NCI-H1105 treated with DMSO at 0.1 percent for 48 hours (cell line): ENCODE measurements at regions not wholly inside any gene's neighbourhood (a gene's known extent, or its start where the extent isn't known, plus 50 kb on each side); places are given as distances from the start of the nearest gene placed in this dataset.

Experiments
- DNase-seq: peaks from one replicate; lab custom pipeline; 2025; lab: John Stamatoyannopoulos, UW

DNA sequence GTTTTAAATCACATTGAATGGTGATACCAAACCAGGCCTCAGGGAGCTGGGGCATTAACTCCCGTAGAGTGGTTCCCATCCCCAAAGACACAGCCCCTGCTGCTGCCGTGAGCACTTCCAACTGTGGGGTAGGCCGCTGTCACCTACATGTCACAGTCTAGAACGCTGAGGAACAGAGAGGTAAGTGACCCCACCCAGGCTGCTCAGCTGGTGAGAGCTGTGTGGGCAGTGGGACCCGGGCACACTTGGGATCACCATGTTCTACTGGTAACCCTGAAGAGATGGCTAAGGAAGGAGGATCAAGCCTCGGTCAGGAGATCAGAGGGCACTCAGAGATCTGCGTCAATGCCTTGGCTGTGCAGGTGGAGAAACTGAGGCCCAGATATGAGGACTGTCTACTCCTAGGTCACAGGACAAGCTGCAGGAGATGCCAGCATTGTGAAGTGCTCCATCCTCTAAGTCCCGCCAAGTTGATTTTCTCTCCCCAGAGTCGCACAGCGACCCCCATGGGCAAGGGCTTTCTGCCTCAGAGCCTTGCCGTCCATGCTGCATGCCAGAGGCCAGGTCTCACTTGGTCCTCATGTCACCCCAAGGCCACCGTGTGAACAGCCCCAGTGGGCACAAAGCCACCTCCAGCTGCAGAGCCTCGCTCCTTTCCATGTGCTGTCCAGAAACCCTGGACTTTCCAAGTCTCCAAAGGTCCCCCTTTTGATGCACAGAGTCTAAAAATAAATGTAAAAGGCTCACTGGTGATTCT lies 144.2 kb upstream of the OTOS start:
- no peak for DNase-seq

DNA sequence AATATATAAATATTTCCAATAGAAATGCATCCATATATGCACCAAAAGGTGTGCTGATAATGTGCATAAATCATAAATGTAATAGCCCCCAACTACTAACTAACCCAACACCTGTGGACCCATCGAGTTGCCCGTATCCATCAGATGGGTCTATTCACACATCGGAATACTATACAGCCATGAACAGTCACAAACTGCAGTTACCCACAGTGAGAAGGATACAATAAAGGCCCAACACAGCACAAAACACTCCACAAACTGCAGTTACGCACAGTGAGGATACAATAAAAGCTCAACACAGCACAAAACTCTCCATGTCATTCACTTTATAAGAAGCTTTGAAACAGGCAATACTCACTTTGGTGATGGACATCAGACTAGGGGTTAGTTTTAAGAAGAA lies 145.3 kb upstream of the OTOS start:
- no peak for DNase-seq

DNA sequence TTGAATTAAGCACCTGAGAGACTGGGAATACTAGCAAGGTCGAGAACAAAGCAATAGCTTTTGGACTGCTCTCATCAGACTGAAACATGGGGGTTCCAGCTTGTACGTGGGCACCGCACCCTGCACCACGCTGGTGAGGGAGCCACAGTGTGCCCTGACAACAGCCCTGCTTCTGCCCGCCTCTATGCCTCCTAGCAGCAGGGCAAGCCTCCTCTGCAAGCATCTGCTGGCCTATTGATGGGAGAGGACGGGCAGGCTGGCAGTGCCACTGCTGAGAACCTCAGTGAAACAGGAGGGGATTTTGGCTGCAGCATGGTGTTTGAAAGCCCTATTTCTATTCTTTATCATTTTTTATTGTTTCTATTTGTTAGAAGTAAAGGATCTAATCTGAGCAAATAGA lies 146.1 kb upstream of the OTOS start:
- DNase-seq, result no peak

DNA sequence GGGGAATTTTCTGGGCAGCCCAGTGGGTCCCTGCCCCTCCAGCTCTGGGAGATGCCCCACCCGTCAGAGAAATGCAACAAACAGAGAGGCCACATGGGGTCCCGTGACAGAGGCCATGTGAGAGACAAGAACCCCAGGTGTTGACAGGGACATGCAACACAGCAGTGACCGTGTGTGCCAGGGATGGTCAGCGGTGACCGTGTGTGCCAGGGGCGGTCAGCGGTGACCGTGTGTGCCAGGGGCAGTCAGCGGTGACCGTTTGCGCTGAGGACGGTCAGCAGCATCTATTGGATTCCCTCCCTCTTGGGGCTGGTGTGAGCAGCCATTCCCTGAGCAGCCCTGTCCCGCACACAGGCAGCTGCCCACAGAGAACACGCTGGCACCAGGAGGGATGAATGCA lies 146.6 kb upstream of the OTOS start:
- no peak for DNase-seq

DNA sequence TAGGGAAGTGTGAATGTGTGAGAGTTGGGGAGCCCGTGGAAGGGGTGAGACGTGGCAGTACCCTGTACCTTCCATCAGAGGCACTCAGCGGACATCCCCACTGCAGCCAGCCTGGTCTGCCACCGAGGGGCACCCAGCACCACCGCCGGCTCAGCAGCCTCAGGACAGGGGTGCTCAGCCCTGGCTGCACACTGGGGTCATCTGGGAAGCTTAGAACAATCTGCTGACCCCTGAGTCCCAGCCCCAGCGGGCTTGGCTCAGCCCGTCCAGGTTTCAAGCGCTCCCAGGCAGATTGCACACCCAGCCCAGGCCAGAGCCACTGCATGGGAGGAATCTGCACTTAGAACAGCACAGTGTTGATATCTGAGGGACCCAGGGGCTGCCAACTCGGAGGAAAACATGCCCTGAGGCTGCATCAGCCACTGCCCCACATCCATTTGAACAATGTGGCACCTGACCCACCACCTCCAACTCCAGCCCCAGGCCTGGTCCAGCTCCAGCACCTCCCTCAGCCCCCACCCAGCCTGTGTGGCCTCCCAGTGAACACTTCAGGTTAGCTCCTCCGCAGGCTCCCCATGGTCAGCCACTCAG lies 147.1 kb upstream of the OTOS start:
- no peak for DNase-seq

DNA sequence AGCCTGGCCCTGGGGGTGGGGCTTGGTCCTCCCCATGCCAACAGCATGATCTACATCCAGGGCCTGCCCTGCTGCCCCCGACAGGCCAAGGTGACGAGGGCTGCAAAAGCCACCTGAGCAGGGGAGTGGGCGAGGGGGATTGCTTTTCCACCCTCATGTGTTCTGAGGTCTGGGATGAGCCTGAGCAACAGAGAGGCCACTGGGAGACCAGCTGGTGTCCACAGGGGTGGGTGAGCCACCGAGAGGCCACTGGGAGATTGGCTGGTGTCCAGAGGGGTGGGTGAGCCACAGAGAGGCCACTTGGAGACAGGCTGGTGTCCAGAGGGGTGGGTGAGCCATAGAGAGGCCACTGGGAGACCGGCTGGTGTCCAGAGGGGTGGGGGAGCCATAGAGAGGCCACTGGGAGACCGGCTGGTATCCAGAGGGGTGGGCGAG lies 147.4 kb upstream of the GPC1 start:
- no peak for DNase-seq

DNA sequence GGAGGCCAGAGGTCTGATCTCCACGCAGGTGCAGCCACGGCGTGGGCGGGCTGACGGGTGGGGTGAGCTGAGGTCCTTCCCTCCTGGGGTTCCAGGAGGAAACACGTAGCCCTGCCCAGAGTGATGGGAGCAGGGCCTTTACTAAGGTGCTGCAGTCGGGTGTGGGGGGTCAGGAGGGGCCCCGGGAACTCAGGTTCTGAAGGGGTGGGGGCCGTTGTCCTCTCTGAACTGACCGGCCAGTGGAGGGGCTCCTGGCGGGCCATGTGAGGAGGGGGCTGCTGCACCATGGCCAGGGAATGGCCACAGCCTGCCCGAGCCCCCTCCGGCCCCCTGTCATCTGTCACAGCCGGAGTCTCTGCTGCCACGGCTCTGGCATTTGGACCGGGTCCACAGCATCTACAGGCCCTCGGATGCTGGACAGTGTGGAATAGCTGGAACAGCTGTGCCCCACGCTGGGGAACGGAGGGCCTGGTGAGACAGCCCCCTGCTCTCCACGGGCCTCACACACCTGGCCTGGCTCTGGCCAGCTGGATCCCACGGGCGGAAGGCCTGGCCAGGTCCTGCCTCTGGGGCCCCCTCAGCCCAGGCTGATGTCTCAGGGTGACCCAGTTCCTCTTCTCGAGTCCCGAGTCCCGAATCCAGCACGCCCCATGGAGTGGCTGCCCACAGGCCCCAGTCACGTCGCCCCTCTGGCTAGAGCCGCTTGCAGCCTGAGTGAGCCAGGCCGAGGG lies 145.6 kb upstream of the GPC1 start:
- DNase-seq, result no peak

DNA sequence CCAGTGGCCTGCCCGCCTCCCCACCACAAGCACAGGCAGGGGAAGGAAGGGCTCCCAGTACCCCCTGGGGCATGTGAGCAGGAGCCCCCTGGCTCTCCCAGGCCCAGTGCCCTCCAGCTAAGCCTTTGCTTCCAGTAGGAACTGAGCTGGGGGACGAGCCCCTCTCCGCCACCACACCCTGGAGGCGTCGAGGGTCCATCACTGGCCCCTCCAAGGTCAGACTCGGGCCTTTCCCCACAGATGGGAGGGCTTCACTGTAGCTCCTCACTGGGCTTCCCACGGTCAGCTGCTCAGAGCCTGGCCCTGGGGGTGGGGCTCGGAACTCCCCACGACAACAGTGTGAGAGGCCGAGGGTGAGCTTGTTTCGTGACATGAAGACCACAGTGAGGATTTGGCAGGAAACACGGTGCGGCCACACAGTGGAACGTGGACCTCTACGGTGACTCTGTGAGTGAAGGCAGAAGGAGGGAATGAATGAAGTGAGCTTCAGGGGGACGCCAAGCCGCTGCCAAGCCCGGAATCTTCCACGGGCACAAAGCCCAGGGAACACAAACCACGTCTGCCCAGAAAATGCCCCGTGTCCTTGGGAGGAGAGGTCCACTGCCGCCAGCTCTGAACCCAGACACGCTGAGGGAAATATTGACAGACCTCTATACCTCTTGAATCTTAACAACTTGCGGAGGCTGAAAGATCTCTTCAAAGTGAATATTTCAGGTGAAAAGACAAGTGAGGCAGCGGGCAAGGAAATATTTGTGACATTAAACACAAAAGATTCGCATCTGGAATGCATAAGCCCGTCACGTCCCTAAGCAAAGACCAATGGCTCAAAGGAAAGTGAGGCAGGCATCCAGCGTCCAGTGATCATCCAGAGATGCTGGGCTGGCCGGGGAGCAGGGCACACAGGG lies 144.8 kb upstream of the GPC1 start:
- DNase-seq, result no peak

DNA sequence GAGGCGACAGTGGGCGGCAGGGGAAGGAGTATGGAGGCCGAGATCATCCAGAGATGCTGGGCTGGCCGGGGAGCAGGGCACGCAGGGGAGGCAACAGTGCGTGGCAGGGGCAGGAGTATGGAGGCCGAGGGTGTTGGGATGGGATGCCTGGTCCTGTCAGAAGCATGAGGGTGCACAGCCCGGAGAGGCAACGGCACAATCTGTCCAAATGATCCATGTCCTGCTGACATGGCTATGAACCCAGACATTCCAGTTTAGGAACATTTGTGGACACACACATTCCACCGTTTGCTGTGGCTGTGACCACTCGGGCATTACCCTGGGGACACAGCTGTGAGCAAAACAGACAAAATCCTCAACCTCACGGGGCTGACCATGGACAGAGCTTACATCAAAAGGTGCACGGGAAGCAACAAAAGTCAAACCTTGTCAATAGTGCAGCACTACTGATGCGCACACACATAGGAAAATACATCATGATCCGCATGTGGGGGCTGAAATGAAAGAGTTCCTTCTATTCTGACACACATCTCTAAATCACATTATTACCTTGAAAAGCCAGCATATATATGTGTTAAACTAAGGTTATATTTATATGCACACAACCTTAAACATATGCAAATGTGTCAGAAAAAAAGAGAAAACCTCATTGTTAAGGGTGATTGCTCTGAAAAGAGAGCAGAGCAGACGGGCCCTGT lies 144.0 kb upstream of the GPC1 start:
- DNase-seq, result no peak

DNA sequence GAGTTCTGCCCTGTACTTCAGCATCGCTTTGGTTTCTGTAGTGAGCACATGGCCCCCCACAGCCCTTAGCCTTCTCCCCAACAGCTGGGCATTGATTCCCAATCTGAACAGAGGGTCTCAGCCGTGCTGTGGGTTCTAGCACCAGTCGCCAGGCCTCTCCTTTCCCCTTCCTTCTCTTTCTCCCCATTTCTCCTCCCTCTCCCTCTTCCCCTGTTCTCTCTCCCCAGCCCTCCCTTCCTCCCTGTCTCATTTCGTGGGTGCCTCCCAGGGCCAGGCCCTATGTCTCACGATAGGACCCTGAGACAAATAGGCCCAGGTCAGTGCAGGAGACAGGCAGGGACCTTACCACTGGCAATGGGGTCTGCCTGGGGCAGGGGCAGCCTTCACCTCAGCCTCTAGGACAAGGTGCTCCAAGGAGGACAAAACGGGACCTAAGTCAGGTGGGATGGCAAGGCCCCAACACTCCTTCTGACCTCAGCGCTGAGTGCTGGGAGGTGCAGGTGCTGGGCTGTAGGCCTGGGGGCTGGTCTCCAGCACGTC lies 143.4 kb upstream of the GPC1 start:
- DNase-seq, result no peak

DNA sequence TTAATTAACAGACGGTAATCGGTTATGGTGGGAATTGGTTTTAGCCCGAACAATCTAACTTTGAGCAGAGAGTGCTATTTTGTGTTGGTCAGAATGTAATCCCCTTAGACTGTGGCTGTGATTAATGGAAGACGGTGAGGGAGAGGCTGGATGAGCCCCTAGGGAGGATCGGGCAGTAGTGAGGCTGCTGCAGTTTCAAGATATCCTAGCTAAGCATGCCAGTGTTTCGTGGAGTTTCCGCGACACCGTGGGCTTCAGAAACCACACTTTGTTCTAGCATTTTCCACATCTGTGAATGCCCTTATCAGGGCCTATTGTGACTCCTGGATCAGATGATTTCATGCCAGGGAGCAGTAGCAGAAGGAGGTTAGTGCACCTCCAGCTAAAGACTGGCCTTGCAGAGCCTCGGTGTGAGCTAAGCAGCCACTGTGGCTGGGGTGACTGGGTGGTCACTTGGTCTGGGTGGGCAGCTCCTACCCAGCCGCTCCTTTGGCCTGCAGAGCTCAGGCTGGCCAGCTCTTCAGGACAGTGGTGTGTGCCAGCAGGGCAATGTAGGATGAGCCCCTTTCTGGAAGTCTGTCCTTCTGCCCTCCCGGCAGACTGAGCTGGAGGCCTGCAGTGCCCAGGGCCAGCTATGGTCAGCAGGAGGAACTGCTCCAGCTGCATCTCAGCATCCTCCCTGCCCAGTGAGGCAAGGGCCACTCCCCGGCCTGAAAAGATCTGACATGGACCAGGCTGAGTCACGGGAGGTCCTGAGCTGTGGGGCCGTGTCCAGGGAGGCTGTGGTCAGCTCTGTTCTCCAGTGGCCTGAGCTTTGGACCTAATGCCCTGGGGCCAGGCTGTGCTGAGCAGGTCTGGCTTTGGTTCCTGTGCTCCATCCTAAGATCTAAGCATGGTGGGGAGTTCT lies 142.6 kb upstream of the GPC1 start:
- no peak for DNase-seq

DNA sequence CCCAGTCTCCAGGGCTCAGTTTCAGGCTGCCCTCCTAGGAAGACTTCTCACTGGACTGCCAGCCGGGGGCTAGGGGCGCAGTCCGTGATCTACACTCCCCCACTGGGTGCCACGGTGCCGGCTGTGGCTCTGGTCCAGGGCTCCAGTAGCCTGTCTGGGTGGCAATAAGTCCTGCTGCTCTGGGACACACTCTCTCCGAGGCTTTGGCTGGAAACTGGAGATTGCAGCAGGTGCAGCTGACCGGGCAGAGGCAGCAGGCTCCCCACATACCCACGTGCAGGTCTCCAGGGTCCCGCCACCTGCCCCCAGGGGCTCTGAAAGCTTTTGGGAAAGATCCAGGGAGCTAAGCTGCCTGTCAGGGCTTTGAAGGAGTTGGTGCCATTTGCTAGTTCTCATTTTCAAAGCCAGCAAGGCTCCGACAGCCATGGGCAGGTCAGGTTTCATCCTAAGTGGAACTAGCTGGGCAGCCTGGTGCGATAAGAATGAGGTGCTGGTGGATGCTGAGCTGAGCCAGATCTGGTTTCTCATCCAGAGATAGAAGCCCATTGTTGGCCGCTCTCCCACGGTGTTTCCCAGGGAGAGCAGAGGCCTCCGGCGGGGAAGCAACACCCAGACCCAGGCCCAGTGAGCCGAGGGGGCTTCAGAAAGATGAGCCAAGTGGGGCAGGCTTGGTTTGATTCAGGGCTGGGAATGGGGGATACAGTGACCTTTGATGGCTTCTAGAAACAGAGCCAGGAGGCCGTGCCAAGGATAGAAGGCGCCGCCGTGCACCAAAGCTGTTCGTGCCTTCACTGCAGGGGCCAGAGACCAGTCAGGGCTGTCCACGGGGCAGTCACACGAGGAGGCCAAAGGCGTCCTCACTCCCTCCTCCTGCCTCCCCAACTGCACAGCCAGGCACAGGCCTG lies 141.7 kb upstream of the GPC1 start:
- DNase-seq, result peak; percentile 31

DNA sequence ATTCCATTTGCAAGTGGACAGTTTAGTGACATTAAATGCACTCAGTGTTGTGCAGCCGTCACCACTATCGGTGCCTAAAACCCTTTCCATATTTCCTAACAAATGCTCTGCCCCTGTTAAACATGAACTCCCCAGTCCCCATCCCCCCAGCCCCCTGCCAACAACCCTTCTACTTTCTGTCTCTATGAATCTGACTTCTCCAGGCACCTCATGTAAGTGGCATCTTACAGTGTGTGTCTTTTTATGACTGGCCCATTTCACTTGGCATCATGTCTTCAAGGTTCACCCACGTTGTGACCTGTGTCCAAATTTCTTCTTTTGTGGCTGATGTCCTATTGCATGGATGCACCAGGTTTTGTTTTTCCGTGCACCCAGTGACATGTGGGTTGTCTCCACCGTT lies 140.9 kb upstream of the GPC1 start:
- no peak for DNase-seq

DNA sequence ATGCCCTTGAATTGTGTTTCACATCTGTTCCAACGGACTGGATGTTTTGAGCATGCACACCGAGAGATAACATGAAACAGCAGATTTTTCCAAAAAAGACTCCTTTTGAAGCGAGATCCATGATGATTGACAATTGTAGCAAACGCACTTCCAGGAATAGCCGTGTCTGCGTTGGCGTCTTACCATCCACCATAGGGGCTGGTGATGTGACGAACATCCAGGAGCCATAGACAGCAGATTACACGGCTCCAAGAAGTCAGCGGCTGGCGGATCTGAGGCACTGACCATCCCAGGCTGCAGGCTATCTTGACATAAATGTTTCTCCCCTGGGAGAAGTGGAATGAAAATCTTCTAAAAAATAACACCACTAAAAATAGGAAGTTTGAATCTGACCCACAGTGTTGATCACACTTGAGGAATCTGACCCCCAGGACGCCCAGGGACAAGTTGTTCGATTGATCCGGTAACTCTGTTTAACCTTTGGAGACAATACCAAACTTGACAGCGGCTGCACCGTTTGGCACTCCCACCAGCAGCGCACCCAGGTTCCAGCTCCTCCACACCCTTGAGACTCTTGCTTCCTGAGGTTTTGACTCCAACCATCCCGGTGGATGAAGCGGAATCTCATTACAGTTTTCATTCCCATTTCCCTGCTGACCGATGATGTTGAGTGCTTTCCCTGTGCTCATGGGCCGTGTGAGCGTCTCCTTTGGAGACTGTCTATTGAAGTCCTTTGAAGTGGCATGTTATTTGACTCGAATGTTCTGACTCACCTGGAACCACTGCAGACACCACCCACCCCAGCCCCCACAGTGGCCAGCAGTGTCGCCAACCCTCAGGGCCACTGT lies 140.0 kb upstream of the GPC1 start:
- DNase-seq, result no peak

DNA sequence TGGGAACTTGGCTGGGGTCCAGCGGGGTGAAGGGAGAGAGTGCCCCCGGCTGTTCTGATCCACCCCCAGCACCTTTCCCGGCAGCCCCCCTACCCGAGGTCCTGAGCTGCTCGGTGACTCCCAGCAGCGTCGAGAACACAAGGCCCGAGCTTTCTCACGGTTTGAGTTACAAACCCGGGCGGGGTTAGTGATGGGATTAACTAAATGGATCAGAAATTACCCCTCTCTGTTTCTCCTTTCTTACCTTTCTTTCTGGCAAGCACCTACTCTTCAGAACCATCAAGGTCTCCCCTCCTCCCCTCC lies 139.4 kb upstream of the GPC1 start:
- DNase-seq, result no peak

DNA sequence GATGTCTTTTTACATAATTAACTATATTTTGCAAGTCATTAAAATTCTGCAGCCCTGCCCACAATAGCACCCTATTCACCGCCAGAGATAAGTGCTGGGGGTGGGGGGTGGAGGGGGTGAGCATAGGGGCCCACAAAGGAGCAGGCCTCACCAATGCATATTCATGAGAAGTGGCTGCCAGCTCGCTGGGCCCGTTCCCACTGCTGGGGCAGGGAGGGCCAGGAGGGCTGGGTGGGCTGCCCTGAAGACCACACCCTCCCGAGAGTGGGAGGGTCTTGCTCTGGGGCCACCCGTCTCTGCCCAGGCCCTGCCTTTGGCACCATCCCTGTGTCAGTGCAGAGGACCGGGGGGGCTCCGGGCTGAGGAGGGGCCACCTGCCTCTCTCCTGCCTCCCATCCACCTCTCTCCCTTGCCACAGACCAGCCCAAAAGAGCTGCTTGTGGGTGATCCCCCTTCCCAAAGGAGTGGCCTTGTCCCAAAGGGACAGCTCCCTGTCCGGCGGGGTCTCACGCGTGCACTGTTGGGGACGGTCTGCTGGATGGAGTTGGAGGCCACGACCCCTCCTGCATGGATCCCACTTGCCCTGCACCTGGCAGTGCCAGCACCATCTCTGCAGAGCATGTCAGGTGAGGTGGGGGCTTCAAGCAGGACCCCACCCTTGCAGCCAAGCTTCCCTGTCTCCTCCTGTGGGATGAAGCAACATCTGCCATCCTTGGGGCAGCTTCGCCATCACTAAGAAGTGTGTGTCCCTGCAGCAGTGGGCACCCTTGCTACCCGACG lies 138.8 kb upstream of the GPC1 start:
- DNase-seq, result no peak

DNA sequence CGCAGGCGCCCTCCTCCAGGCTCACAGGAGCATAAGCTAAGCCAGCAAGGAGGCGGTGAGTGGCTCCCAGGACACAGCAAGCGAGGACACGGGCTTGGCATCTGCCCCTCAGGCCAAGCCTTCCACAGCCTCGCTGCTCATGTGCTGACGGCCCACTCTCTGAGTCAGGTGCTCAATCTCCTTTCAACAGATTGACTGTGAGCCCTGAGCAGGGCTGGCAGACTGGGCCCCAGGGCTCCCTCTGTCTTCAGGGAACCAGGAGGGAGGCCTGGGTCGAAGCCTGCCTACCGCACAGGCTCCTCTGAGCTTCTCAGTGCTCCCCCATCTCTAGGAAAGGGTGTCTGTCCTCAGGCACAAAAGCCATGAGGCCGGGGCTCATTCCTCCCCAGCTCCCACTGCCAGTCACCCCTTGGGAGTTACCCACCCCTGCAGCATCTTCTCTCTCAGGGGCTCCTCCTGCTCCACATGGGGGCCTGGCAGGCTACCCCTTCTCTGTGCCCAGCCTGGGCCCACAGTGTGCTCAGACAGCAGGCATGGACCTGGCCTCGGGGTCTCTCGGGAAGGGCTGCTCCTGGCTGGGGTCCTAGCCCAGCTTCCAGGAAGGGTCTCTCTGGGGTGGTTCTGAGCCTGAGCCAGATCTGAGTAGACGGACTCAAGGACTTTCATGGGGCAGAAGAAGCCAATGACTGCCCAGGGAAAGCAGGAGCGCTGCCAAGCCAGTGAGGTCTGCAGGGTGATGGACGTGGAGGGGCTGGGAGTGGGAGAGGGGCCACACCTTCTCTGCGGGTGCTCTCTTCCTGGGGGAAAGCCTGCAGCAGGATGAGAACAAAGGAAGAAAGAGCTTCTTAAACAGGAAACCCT lies 138.0 kb upstream of the GPC1 start:
- DNase-seq, result no peak
